Trophoblast cell (in vitro differentiated cells and primary cell): ENCODE measurements at regions not wholly inside any gene's neighbourhood (a gene's known extent, or its start where the extent isn't known, plus 50 kb on each side); places are given as distances from the start of the nearest gene placed in this dataset.

ENCODE experiments used
- DNase-seq, 2 donors: peaks; one replicate each; pipeline ENCODE4 v3.0.0-alpha.2; 2016
- H2AFZ ChIP-seq: 2 replicates; pipeline ENCODE4 v1.6.1; 2013; ENCODE audit warnings: low read length, moderate library complexity, mild to moderate bottlenecking; ENCODE audit not compliant: insufficient read depth, poor library complexity
- H2AK5ac ChIP-seq: 2 replicates; pipeline ENCODE4 v1.6.1; 2013; ENCODE audit warnings: mild to moderate bottlenecking, low read length
- H2BK120ac ChIP-seq: 2 replicates; pipeline ENCODE4 v1.6.1; 2013; ENCODE audit warnings: low read length, mild to moderate bottlenecking, moderate library complexity; ENCODE audit not compliant: insufficient read depth, poor library complexity
- H2BK12ac ChIP-seq: 2 replicates; pipeline ENCODE4 v1.6.1; 2013; ENCODE audit warnings: mild to moderate bottlenecking, low read length, moderate library complexity
- H2BK5ac ChIP-seq: 2 replicates; pipeline ENCODE4 v1.6.1; 2013; ENCODE audit warnings: low read length, low read depth, moderate library complexity, mild to moderate bottlenecking; ENCODE audit not compliant: poor library complexity
- H3K14ac ChIP-seq: 2 replicates; pipeline ENCODE4 v1.6.1; 2013; ENCODE audit warnings: mild to moderate bottlenecking, low read length
- H3K18ac ChIP-seq: 2 replicates; pipeline ENCODE4 v1.6.1; 2013; ENCODE audit warnings: mild to moderate bottlenecking, low read length
- H3K23ac ChIP-seq: 2 replicates; pipeline ENCODE4 v1.6.1; 2013; ENCODE audit warnings: low read length
- H3K27ac ChIP-seq: 2 replicates; pipeline ENCODE4 v1.5.1; 2013; ENCODE audit warnings: low read depth, mild to moderate bottlenecking, inconsistent platforms, low read length, moderate library complexity
- H3K27me3 ChIP-seq: 2 replicates; pipeline ENCODE4 v1.6.1; 2013; ENCODE audit warnings: inconsistent platforms, mild to moderate bottlenecking, low read length, moderate library complexity; ENCODE audit not compliant: insufficient read depth
- H3K36me3 ChIP-seq, 2 experiments: 1 replicate in 1 of 2; 2 replicates in 1 of 2; pipeline ENCODE4 v1.6.1; 2013; ENCODE audit warnings: low read length in 2 of 2, mild to moderate bottlenecking in 2 of 2, moderate library complexity in 1 of 2; ENCODE audit not compliant: insufficient read depth in 2 of 2, control insufficient read depth in 1 of 2
- H3K4ac ChIP-seq: 2 replicates; pipeline ENCODE4 v1.6.1; 2013; ENCODE audit warnings: low read depth, mild to moderate bottlenecking, low read length, moderate library complexity
- H3K4me1 ChIP-seq, 2 experiments: 1 replicate in 1 of 2; 2 replicates in 1 of 2; pipeline ENCODE4 v1.6.1; 2013; ENCODE audit warnings: low read length in 2 of 2, mild to moderate bottlenecking in 2 of 2, moderate library complexity in 1 of 2; ENCODE audit not compliant: insufficient read depth in 2 of 2, control insufficient read depth in 1 of 2
- H3K4me2 ChIP-seq: 2 replicates; pipeline ENCODE4 v1.6.1; 2013; ENCODE audit warnings: inconsistent platforms, mild to moderate bottlenecking, low read length, moderate library complexity
- H3K4me3 ChIP-seq: 2 replicates; pipeline ENCODE4 v1.5.1; 2013; ENCODE audit warnings: mild to moderate bottlenecking, low read depth, low read length, inconsistent platforms
- H3K79me1 ChIP-seq: one replicate; pipeline ENCODE4 v1.6.1; 2013; ENCODE audit warnings: low read length
- H3K79me2 ChIP-seq: 2 replicates; pipeline ENCODE4 v1.6.1; 2013; ENCODE audit warnings: low read length, mild to moderate bottlenecking; ENCODE audit not compliant: control insufficient read depth, insufficient read depth, poor library complexity
- H3K9ac ChIP-seq: 2 replicates; pipeline ENCODE4 v1.6.1; 2013; ENCODE audit warnings: mild to moderate bottlenecking, low read length
- H3K9me3 ChIP-seq: 2 replicates; pipeline ENCODE4 v1.6.1; 2013; ENCODE audit warnings: low read depth, mild to moderate bottlenecking, control low read depth, inconsistent platforms, low read length; ENCODE audit not compliant: insufficient read depth
- H4K12ac ChIP-seq: 2 replicates; pipeline ENCODE4 v1.6.1; 2013; ENCODE audit warnings: low read depth, mild to moderate bottlenecking, low read length, moderate library complexity
- H4K8ac ChIP-seq: 2 replicates; pipeline ENCODE4 v1.6.1; 2013; ENCODE audit warnings: low read depth, mild to moderate bottlenecking, low read length, moderate library complexity
- H4K91ac ChIP-seq: one replicate; pipeline ENCODE4 v1.6.1; 2013; ENCODE audit warnings: low read depth, mild to moderate bottlenecking, low read length, moderate library complexity
- WGBS: extraction: QIAGEN DNeasy Blood & Tissue Kit; methylation state at CpG from one replicate; pipeline ENCODE4 v1.1.7; 2013; ENCODE audit warnings: missing lambda C conversion rate; ENCODE audit not compliant: insufficient read length, insufficient coverage; ENCODE audit errors: extremely low coverage; 5-methylcytosine and 5-hydroxymethylcytosine counted together

DNA sequence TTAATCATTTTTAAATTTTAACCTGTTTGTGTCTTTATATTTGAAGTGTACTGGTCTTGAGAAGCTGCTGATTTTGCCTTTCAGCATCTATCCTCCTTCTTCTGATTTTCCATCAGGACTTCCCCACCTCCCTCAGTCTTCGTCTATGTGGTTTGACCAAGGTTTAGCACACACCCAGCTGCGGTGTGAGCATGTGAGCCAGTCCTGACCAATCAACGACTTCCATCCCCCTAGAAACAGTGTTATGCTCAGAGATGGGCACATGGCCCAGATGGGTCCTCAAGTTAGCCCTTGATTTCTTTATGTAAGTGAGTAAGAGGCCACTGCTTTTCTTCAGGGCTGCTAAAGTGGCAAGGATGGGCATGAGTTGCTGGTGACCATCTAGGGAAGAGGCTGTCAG is 190.8 kb downstream of the MATN1 start:
- H3K23ac ChIP-seq: no peak overlapping the region
- H3K9ac ChIP-seq: no peak overlapping the region
- no peak overlapping the region for H2BK12ac ChIP-seq
- H3K4ac ChIP-seq: no peak overlapping the region
- no peaks in the 10 kb centered on the region for H3K27me3 ChIP-seq
- no peak overlapping the region for H3K18ac ChIP-seq
- H3K4me1 ChIP-seq: no peaks in the 10 kb centered on the region
- H4K8ac ChIP-seq: no peak overlapping the region
- peaks cover 9% of the 10 kb centered on the region for H3K9me3 ChIP-seq
- no peak overlapping the region for H3K14ac ChIP-seq
- no peaks in the 10 kb centered on the region for H3K79me1 ChIP-seq
- H4K12ac ChIP-seq: no peak overlapping the region
- H3K36me3 ChIP-seq: no peaks in the 10 kb centered on the region
- no peak overlapping the region for H2AK5ac ChIP-seq
- H2BK120ac ChIP-seq: no peak overlapping the region
- H2AFZ ChIP-seq: no peak overlapping the region
- no peak overlapping the region for H4K91ac ChIP-seq
- no peak overlapping the region for H2BK5ac ChIP-seq
- DNase-seq: no peak
- no peaks in the 10 kb centered on the region for H3K79me2 ChIP-seq
- no CpG with 5 or more reads among the region's 3 CpGs for WGBS
- no peak overlapping the region for H3K27ac ChIP-seq
- H3K4me2 ChIP-seq: no peak overlapping the region
- no peak overlapping the region for H3K4me3 ChIP-seq

DNA sequence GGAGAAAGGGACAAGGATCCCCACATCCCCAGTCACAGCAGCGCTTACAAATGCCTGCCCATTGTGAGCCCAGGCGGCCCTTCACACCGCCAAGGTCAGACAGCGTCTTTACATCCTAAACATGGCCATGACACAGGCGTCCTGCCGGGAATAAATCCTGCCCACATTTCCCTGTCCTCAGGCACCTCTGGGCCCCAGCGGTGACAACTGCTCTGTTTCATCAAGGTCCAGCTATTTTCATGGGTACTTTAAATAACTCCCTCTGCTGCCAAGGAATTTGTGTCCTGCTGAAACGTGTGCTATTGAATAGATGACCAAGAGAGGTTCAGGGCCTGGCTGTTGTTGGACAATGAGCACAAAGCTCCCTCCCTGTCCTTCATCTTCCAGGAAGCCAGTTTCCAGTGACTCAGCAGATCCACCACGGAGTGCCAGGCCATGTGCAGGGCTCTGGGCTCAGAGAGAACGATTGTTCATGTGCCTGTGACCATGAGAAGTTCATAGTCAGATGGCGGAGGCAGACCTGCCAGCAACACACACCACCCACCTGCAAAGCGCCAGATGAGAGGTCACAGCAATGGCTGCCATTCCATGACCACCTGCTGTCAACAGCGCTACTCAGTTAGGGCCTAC is 195.8 kb downstream of the MATN1 start:
- Histone ChIP-seq H2BK5ac (no peak overlapping the region), H3K36me3 (no peaks in the 10 kb centered on the region)
- WGBS: no CpG with 5 or more reads among the region's 13 CpGs

DNA sequence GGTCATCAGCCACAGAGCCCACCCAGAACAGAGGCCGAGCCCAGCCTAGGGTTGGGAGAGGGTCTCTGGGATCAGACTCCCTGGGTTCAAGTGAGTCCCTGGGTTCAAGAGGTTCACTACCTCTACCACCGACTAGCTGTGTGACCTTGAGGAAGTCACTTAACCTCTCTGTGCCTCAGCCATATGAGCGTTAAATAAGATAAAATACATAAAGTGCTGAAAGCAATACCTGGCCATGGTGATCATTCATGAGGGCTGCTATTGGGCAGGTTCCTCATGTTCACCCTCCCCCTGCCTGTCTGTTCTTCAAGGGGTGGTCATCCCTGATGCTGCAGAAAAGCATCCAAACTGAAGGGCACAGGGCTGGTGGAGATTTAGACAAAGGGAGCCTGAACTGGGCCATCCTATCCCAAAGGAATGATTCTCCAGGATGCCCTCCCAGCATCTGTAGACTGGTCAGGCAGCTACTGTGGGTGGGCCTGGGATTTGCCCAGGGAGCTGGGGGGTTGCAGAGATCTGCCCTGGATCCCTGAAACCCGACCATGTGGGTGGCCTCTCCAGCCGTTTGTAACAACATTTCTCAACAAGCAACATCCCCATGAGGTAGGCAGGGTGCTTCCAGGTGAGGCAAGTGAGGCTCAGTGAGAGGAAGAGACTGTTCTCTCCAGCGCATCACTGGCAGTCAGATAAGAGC is 196.6 kb downstream of the MATN1 start:
- Histone ChIP-seq H3K27me3 (no peaks in the 10 kb centered on the region), H4K91ac (no peak overlapping the region), H3K79me1 (no peaks in the 10 kb centered on the region), H3K9me3 (peaks cover 4% of the 10 kb centered on the region), H2BK5ac (no peak overlapping the region), H3K36me3 (no peaks in the 10 kb centered on the region), H3K4me3 (no peak overlapping the region), H4K8ac (no peak overlapping the region), H2BK120ac (no peak overlapping the region), H3K18ac (no peak overlapping the region), H3K23ac (no peak overlapping the region), H3K4me1 (no peaks in the 10 kb centered on the region), H3K27ac (no peak overlapping the region), H2AFZ (no peak overlapping the region), H3K4me2 (no peak overlapping the region), H3K4ac (no peak overlapping the region), H3K9ac (no peak overlapping the region), H3K14ac (no peak overlapping the region), H2BK12ac (no peak overlapping the region), H3K79me2 (no peaks in the 10 kb centered on the region), H4K12ac (no peak overlapping the region), H2AK5ac (no peak overlapping the region)
- no peak for DNase-seq
- WGBS: no CpG with 5 or more reads among the region's 6 CpGs

More for the DNA sequence above, 195.8 kb downstream of the MATN1 start:
- Histone ChIP-seq H3K27me3 (no peaks in the 10 kb centered on the region), H3K27ac (no peak overlapping the region), H3K4me2 (no peak overlapping the region), H2AFZ (no peak overlapping the region), H2BK12ac (no peak overlapping the region), H3K79me2 (no peaks in the 10 kb centered on the region), H3K23ac (no peak overlapping the region), H4K8ac (no peak overlapping the region), H3K14ac (no peak overlapping the region), H4K12ac (no peak overlapping the region), H3K9ac (no peak overlapping the region), H3K9me3 (peaks cover 5% of the 10 kb centered on the region), H3K18ac (no peak overlapping the region), H2AK5ac (no peak overlapping the region), H2BK120ac (no peak overlapping the region), H4K91ac (no peak overlapping the region), H3K4me3 (no peak overlapping the region), H3K79me1 (no peaks in the 10 kb centered on the region), H3K4me1 (no peaks in the 10 kb centered on the region), H3K4ac (no peak overlapping the region)
- DNase-seq: no peak

DNA sequence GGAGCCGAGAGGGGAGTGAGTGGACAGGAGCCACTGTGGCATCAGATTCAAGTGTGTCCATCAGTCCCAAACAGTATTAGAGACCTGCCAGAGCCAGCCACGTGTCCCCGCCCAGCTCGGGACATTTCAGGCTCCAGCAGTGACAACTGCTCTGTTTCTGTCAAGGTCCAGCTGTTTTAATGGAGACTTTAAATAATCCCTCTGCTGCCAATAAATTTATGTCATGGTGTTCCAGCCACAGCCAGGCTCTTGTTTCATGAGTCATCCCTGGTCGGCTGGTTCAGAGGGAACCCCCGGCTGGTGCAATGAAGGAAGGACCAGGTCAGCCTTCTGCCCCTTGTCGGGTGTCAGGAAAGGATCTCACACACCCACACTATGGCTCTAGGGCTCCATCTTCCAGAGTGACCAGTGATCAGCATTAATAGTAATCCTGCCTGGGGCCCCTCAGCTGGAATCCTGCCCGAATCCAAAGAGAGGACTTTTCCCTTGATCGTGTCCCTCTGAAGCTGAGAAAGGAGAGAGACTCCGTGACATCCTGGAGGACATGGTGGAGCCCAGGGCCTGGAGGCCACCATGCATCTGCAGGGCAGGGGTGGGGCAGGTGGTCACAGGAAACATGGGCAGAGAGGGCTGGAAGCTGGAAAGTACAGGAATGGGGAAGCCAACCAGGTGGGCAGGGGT is 197.3 kb downstream of the MATN1 start:
- Histone ChIP-seq H3K4me3 (no peak overlapping the region), H3K79me2 (no peaks in the 10 kb centered on the region), H3K4me1 (no peaks in the 10 kb centered on the region), H4K8ac (no peak overlapping the region), H3K23ac (no peak overlapping the region), H3K18ac (no peak overlapping the region), H3K9me3 (peaks cover 4% of the 10 kb centered on the region), H2BK120ac (no peak overlapping the region), H3K4ac (no peak overlapping the region), H3K4me2 (no peak overlapping the region), H3K27me3 (no peaks in the 10 kb centered on the region), H4K91ac (no peak overlapping the region), H3K79me1 (no peaks in the 10 kb centered on the region), H3K14ac (no peak overlapping the region), H2AFZ (no peak overlapping the region), H3K27ac (no peak overlapping the region), H3K36me3 (no peaks in the 10 kb centered on the region), H2BK5ac (no peak overlapping the region), H4K12ac (no peak overlapping the region), H2BK12ac (no peak overlapping the region), H3K9ac (no peak overlapping the region), H2AK5ac (no peak overlapping the region)
- no peak for DNase-seq
- no CpG with 5 or more reads among the region's 10 CpGs for WGBS
